ENCODE measurements at regions not wholly inside any gene's neighbourhood (a gene's known extent, or its start where the extent isn't known, plus 50 kb on each side); places are given as distances from the start of the nearest gene placed in this dataset.

GRCh38 chr5:77893225-77893860, 117.2 kb upstream of the TBCA start:
- no peak for TF ChIP-seq CTCF (IDR thresholded peaks at IDR 0.05; ENCODE audit: unreplicated experiment in 3 of 3)
- H3K4me1 Mint-ChIP-seq = peaks cover 4% of the 10 kb centered on the region
- no peak overlapping the region for H3K27ac Mint-ChIP-seq
- no peak overlapping the region for H3K4me3 Mint-ChIP-seq
- no peaks in the 10 kb centered on the region for H3K9me3 Mint-ChIP-seq
- no peaks in the 10 kb centered on the region for H3K36me3 Mint-ChIP-seq (ENCODE audit: low read depth)
- H3K27me3 Mint-ChIP-seq (ENCODE audit: low read depth) = peaks cover 10% of the 10 kb centered on the region

GRCh38 chr5:77892061-77893010, 116.2 kb upstream of the TBCA start:
- H3K27me3 Mint-ChIP-seq (ENCODE audit: low read depth) = peaks cover 10% of the 10 kb centered on the region
- no peak for TF ChIP-seq CTCF (IDR thresholded peaks at IDR 0.05; ENCODE audit: unreplicated experiment in 3 of 3)
- H3K4me1 Mint-ChIP-seq = peaks cover 4% of the 10 kb centered on the region
- no peaks in the 10 kb centered on the region for H3K9me3 Mint-ChIP-seq
- no peak overlapping the region for H3K4me3 Mint-ChIP-seq
- no peak overlapping the region for H3K27ac Mint-ChIP-seq
- no peaks in the 10 kb centered on the region for H3K36me3 Mint-ChIP-seq (ENCODE audit: low read depth)

GRCh38 chr5:77885519-77885918, 109.4 kb upstream of the TBCA start:
- TF ChIP-seq CTCF (IDR thresholded peaks at IDR 0.05; ENCODE audit: unreplicated experiment in 3 of 3) = no peak
- no peak overlapping the region for H3K27ac Mint-ChIP-seq
- peaks cover 20% of the 10 kb centered on the region for H3K27me3 Mint-ChIP-seq (ENCODE audit: low read depth)
- no peak overlapping the region for H3K4me3 Mint-ChIP-seq
- no peaks in the 10 kb centered on the region for H3K9me3 Mint-ChIP-seq
- H3K4me1 Mint-ChIP-seq = no peaks in the 10 kb centered on the region
- no peaks in the 10 kb centered on the region for H3K36me3 Mint-ChIP-seq (ENCODE audit: low read depth)

- Mint-ChIP-seq H3K4me1 (no peaks in the 10 kb centered on the region), H3K27me3 (ENCODE audit: low read depth) (peaks cover 22% of the 10 kb centered on the region), H3K4me3 (no peak overlapping the region)
Observed at GRCh38 chr5:77882670-77883257, 106.6 kb upstream of the TBCA start.

GRCh38 chr5:77881528-77881927, 105.4 kb upstream of the TBCA start:
- no peak overlapping the region for H3K4me3 Mint-ChIP-seq
- no peak overlapping the region for H3K27ac Mint-ChIP-seq
- no peaks in the 10 kb centered on the region for H3K4me1 Mint-ChIP-seq
- TF ChIP-seq CTCF (IDR thresholded peaks at IDR 0.05; ENCODE audit: unreplicated experiment in 3 of 3) = no peak
- H3K27me3 Mint-ChIP-seq (ENCODE audit: low read depth) = peaks cover 21% of the 10 kb centered on the region
- no peaks in the 10 kb centered on the region for H3K36me3 Mint-ChIP-seq (ENCODE audit: low read depth)
- H3K9me3 Mint-ChIP-seq = no peaks in the 10 kb centered on the region

More at GRCh38 chr5:77882670-77883257, 106.6 kb upstream of the TBCA start:
- Mint-ChIP-seq H3K36me3 (ENCODE audit: low read depth) (no peaks in the 10 kb centered on the region), H3K27ac (no peak overlapping the region), H3K9me3 (no peaks in the 10 kb centered on the region)
- TF ChIP-seq CTCF (IDR thresholded peaks at IDR 0.05; ENCODE audit: unreplicated experiment in 3 of 3) = no peak
